ENCODE measurements at regions not wholly inside any gene's neighbourhood (a gene's known extent, or its start where the extent isn't known, plus 50 kb on each side); places are given as distances from the start of the nearest gene placed in this dataset.
"Not testable (repeated sequence)": the region's sequence is repeated elsewhere in the genome, so short reads cannot be mapped to it uniquely, and the experiment has no call there.

DNA sequence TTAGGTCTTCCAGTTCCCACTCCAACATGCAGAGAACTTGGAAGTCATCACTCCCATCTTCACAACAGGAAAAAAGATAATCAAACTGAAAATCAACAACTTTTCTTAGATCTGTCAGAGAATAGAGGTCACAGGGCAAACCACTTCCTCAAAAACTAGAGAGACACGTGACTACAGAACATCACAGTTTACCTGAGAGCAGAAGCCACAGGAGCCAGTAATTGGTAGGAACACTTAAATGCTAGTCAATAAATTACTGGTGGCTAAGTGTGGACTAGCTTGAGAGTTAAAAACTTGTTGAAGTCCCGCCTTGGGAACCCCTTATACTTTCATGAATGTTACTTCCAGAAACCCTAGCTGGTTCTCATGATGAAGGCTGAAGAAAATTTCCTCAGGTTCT is 81.1 kb downstream of the THSD1 start:
- DNase-seq, ATAC-seq: not testable (repeated sequence)

DNA sequence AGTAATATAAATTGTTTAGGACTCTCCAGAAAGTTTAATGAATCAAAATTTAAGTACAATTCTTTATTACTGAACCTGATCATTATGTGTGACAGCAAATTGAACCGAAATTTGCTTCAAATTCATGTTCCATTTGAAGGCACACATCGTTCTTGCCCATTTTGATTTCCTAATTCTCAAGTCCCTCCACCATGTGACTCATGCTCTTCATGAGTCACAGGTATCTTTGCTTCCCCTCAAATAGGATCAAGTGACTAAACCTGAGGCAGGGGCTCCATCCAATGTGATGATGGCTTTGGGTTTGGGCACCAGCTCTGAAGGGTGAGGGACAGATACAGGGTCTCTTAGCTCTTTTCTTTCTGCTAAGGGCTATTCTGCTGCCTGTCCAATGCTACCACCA is 86.1 kb downstream of the THSD1 start:
- no peak for ATAC-seq
- DNase-seq = no peak

DNA sequence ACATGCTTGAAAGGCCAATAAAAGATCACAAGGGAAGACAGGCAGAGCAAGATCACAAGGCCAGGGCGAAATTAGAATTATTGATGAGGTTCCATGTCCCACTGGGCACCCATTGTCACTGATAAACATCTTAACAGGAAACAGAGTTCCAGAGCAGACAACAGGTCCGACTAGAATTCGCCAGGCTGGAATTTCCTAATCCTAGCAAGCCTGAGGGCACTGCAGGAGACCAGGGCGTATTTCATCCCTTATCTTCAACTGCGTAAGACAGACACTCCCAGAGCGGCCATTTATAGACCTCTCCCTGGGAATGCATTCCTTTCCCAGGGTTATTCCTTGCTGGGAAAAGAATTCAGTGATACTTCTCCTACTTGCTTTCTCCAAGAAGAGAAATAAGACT is 96.1 kb downstream of the THSD1 start:
- DNase-seq, ATAC-seq: not testable (repeated sequence)

DNA sequence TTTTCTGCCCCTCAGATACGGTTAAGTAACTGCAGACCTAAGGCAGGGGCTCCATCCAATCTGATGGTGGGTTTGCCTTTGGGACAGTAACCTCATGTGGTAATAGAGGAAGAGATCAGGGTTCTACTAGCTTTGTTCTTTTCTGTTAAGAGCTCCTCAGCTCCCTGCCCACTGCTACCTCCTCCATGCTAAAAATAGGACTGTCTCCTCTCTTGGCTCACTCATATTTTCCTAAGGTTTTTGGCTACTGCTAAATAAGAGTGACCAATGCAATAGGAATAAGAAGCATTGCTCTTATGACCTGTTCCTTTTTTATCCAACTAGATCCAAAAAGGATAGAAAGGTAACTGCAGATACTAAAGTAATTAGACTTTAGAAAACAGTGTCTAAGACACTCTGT is 99.6 kb downstream of the THSD1 start:
- DNase-seq, ATAC-seq: not testable (repeated sequence)

DNA sequence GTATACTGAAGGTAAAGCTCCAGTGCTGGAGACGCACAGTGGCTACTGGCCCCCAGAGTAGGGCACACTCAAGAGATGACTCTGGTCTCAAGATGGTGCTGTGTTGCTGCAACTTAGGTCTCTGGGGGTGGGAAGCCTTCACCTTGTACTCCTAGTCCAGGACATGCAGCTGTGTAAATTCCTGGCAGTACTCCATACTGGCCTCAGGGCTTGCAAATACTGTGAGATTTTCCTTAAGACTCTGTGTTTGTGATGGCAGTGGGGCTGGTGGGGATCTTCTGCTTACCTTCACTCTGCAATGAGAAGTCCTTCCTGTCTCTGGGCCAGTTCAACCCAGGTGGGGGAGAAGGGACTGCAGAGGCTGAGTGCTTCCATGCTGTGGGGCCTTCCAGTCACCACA is 102.9 kb downstream of the THSD1 start:
- ATAC-seq, DNase-seq: not testable (repeated sequence)

- not testable (repeated sequence) for ATAC-seq, DNase-seq
These were observed 103.3 kb downstream of the THSD1 start for GRCh38 chr13:52302688-52303087.

- DNase-seq, ATAC-seq: not testable (repeated sequence)
These were observed 104.1 kb downstream of the THSD1 start for GRCh38 chr13:52301810-52302400.

GRCh38 chr13:52298079-52298661 is 107.8 kb downstream of the THSD1 start:
- ATAC-seq, DNase-seq: not testable (repeated sequence)

DNA sequence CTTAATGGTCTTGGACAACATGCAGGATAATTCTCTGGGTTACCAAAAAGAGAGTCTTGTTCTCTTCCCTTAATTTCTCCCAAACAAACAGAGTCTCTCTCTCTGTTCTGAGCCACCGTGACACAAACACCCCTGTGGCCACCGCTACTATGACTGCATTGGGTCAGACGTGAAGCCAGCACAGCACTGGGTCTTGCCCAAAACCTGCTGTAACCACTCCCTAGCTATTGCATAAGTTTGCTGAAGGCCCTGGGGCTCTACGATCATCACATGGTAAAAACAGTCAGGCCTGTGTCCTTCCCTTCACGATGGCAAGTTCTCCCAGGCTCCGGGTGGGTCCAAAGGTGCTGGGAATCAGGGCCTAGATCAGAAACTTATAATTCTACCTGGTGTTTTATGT is 117.1 kb downstream of the THSD1 start:
- not testable (repeated sequence) for DNase-seq, ATAC-seq

DNA sequence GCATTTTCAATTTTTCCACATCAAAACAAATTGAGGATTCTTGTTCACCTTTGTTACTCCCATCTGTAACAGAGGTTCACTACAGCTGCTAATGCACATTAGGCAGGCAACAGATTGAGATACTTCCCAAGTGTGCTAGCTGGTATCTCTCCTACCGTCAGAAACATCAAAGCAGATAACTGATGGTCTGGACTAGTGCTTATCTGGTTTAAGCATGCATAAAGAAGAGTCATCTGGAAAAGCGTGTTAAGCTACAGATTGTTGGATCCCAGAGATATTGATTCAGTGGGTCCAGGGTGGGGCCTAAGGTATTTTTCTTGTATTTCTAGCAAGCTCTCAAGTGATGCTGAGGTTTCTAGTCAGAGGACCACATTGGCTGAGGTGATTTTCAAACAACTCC is 122.0 kb upstream of the NEK3 start:
- ATAC-seq = not testable (repeated sequence)

DNA sequence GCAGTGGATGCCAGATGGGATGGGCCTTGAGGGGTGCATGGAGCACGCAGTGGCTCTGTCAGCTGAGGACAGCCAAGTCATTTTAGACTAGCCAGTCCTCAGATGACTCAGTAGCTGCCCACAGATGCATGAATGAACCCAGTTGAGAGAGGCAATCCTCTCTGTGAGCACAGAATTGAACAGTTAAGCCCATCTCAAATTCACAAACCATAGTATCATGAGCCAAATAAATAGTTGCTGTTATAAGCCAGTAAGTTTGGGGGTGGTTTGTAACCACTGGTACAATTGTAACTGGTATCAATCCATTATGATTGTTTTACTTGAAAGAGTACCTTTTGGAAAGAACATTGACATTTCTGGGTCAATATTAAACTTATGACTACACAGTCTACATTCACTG is 120.0 kb upstream of the NEK3 start:
- DNase-seq, ATAC-seq: not testable (repeated sequence)

More for the DNA sequence above, 122.0 kb upstream of the NEK3 start:
- not testable (repeated sequence) for DNase-seq

- not testable (repeated sequence) for ATAC-seq, DNase-seq
These were observed 94.9 kb upstream of the NEK3 start for GRCh38 chr13:52254299-52254698.

DNA sequence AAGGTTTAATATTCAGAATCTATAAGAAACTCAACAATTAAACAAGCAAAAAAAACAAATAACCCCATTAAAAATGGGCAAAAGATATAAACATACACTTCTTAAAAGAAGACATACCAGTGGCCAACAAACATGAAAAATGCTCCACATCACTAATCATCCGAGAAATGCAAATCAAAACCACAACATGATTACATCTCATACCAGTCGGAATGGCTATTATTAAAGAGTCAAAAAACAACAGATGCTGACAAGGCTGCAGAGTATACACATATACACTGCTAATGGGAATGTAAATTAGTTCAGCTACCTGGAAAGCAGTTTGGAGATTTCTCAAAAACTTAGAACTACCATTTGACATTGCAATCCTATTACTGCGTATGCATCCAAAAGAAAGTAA is 81.4 kb upstream of the NEK3 start:
- not testable (repeated sequence) for DNase-seq, ATAC-seq

- ATAC-seq (peak; percentile 81), DNase-seq (peak; percentile 35)
These were observed 76.7 kb upstream of the NEK3 start for GRCh38 chr13:52235900-52236595.

DNA sequence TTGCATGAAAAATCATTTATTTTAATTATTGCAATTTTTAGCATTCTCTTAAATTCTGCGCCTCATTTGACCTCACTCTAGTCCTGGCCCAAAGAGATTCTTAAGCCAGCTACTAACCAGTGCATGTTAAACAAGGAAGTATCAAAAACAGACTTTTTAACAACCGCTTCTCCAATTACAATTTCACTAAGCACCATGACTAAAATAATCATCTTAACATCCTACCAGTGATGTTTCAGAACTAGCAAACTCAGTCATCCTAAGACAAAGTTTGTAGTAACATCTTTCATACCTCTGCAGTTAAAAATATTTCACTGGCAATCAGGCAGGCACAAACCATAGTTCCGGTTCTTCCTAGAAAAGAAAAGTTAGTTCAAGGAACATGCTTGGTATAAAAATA is 75.5 kb upstream of the NEK3 start:
- not testable (repeated sequence) for ATAC-seq, DNase-seq

DNA sequence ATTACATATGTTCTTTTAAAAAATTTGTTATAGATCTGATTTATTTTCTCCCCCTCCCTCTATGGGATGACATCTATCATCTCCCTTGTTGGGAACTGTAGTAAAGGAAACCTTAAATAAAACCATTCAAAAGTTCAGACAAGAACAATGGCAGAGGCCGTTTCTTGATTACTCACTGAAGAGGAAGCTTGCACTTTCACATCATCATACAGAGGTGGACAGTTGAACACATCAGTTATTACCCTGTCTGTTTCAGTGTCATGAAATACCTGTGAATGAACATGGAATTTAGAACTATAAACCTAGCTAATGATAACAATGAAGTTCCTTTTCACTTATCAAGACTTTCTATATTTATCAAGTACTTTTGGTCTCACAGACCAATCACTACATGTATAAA is 63.7 kb upstream of the NEK3 start:
- not testable (repeated sequence) for DNase-seq, ATAC-seq

GRCh38 chr13:52213920-52214319 is 54.5 kb upstream of the NEK3 start:
- not testable (repeated sequence) for DNase-seq, ATAC-seq

DNA sequence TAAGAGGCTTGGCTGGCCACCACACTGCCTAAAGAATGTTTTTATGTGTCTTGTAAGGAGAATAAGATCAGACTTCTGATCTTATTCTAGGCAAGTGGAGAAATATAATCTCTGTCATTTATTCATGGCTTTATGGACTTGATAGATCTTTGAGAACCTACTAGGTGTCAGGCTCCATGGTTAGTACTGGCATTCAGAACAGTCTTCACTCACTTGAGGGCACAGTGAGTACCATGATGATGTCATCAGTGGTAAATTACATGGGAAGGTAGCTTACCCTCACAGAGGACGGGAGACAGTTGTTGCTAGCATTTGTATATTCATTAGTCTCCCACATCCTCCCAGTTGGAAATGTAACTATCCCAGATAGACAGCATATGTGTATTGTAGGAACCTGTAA is 53.5 kb upstream of the NEK3 start:
- ATAC-seq, DNase-seq: not testable (repeated sequence)

GRCh38 chr13:52211416-52211776 is 52.0 kb upstream of the NEK3 start:
- DNase-seq, ATAC-seq: not testable (repeated sequence)

GRCh38 chr13:52210564-52211415 is 51.4 kb upstream of the NEK3 start:
- not testable (repeated sequence) for ATAC-seq

More at GRCh38 chr13:52210564-52211415, 51.4 kb upstream of the NEK3 start:
- DNase-seq = not testable (repeated sequence)
